HG02884 (cell line): ENCODE measurements at regions not wholly inside any gene's neighbourhood (a gene's known extent, or its start where the extent isn't known, plus 50 kb on each side); places are given as distances from the start of the nearest gene placed in this dataset.
A peak's percentile ranks its signal among the peaks of the same experiment; 100 is the strongest.

Source experiments
- ATAC-seq: cut with Tn5 transposase; IDR thresholded peaks from one replicate; pipeline ENCODE4 v1.9.1; 2021; ENCODE audit warnings: mild to moderate bottlenecking, moderate library complexity; ENCODE audit not compliant: unreplicated experiment

- ATAC-seq = no peak
These were observed 2122.2 kb downstream of the MAT2B start for GRCh38 chr5:165627548-165628170.

GRCh38 chr5:165630261-165630778, 2124.9 kb downstream of the MAT2B start:
- peak; percentile 86 for ATAC-seq

- no peak for ATAC-seq
These were observed 2125.8 kb downstream of the MAT2B start for GRCh38 chr5:165631235-165631634.

- ATAC-seq = no peak
These were observed 2136.9 kb downstream of the MAT2B start for GRCh38 chr5:165642366-165642765.

- ATAC-seq = no peak
These were observed 2160.4 kb downstream of the MAT2B start for GRCh38 chr5:165665735-165666400.

- no peak for ATAC-seq
These were observed 2168.1 kb downstream of the MAT2B start for GRCh38 chr5:165673499-165673898.

GRCh38 chr5:165695796-165696195, 2190.4 kb downstream of the MAT2B start:
- ATAC-seq = no peak

- no peak for ATAC-seq
These were observed 2200.5 kb downstream of the MAT2B start for GRCh38 chr5:165705960-165706359.

GRCh38 chr5:165712011-165712410, 2206.6 kb downstream of the MAT2B start:
- ATAC-seq = no peak

GRCh38 chr5:165714598-165714997, 2209.2 kb downstream of the MAT2B start:
- no peak for ATAC-seq

GRCh38 chr5:165720901-165721300, 2215.5 kb downstream of the MAT2B start:
- ATAC-seq = no peak

- no peak for ATAC-seq
These were observed 2217.0 kb downstream of the MAT2B start for GRCh38 chr5:165722401-165722800.

- no peak for ATAC-seq
These were observed 2218.5 kb downstream of the MAT2B start for GRCh38 chr5:165723931-165724330.

- ATAC-seq = no peak
These were observed 2223.0 kb downstream of the MAT2B start for GRCh38 chr5:165728425-165728824.

- no peak for ATAC-seq
These were observed 2230.0 kb downstream of the MAT2B start for GRCh38 chr5:165735388-165735787.

GRCh38 chr5:165739079-165739741, 2233.8 kb downstream of the MAT2B start:
- ATAC-seq = no peak

GRCh38 chr5:165757791-165758190, 2252.4 kb downstream of the MAT2B start:
- no peak for ATAC-seq

GRCh38 chr5:165775111-165775510, 2269.7 kb downstream of the MAT2B start:
- ATAC-seq = no peak

GRCh38 chr5:165779505-165779904, 2274.1 kb downstream of the MAT2B start:
- no peak for ATAC-seq

GRCh38 chr5:165780901-165781300, 2275.5 kb downstream of the MAT2B start:
- ATAC-seq = no peak

GRCh38 chr5:165781738-165782137, 2276.3 kb downstream of the MAT2B start:
- ATAC-seq = no peak

- ATAC-seq = no peak
These were observed 2277.6 kb downstream of the MAT2B start for GRCh38 chr5:165783024-165783423.
